ENCODE measurements at regions not wholly inside any gene's neighbourhood (a gene's known extent, or its start where the extent isn't known, plus 50 kb on each side); places are given as distances from the start of the nearest gene placed in this dataset.

GRCh38 chr7:86928308-86928707, 131.1 kb downstream of the ELAPOR2 start:
- TF ChIP-seq CTCF (optimal IDR thresholded peaks at IDR 0.05 in 1 of 3, IDR thresholded peaks at IDR 0.05 in 1 of 3, conservative IDR thresholded peaks at IDR 0.05 in 1 of 3; ENCODE audit: extremely low read depth in 1 of 3, insufficient read depth in 2 of 3, low read length in 3 of 3) = no peak
- TF ChIP-seq EZH2 (IDR thresholded peaks at IDR 0.05; ENCODE audit: low read length) = no peak
